ENCODE measurements at regions not wholly inside any gene's neighbourhood (a gene's known extent, or its start where the extent isn't known, plus 50 kb on each side); places are given as distances from the start of the nearest gene placed in this dataset.

DNA sequence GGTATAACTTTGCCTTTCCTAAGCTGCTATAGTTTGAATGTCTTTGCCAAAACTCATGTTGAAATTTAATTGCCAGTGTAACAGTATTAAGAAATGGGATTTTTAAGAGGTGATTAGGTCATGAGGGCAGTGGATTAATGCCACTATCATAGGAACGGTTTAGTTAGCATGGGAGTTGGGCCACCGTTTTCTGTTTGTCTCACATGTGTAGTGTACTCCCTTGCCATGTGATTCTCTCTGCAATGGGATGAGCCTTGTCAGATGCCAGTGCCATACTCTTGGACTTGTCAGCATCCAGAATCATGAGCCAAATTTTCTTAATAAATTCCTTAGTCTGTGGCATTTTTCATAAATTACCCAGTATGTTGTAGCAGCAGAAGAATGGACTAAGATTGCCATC is 388.9 kb upstream of the RGPD4 start:
- WGBS, 2 donors, result 78 to 89% methylated on average over 2 of the region's 2 CpGs
- H3K27ac ChIP-seq, result no peak overlapping the region
- H3K27me3 ChIP-seq, result no peaks in the 10 kb centered on the region
- TF ChIP-seq POLR2A (IDR thresholded peaks at IDR 0.05), result no peak
- no peak for TF ChIP-seq POLR2AphosphoS5 (IDR thresholded peaks at IDR 0.05)
- TF ChIP-seq EP300 (IDR thresholded peaks at IDR 0.05), result no peak
- TF ChIP-seq, protein P1, sequence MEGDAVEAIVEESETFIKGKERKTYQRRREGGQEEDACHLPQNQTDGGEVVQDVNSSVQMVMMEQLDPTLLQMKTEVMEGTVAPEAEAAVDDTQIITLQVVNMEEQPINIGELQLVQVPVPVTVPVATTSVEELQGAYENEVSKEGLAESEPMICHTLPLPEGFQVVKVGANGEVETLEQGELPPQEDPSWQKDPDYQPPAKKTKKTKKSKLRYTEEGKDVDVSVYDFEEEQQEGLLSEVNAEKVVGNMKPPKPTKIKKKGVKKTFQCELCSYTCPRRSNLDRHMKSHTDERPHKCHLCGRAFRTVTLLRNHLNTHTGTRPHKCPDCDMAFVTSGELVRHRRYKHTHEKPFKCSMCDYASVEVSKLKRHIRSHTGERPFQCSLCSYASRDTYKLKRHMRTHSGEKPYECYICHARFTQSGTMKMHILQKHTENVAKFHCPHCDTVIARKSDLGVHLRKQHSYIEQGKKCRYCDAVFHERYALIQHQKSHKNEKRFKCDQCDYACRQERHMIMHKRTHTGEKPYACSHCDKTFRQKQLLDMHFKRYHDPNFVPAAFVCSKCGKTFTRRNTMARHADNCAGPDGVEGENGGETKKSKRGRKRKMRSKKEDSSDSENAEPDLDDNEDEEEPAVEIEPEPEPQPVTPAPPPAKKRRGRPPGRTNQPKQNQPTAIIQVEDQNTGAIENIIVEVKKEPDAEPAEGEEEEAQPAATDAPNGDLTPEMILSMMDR (IDR thresholded peaks at IDR 0.05), result no peak
- no peak for DNase-seq
- no peak for ATAC-seq (ENCODE audit: low FRiP score in 2 of 2)
- no peaks in the 10 kb centered on the region for H3K9me3 ChIP-seq
- H3K4me1 ChIP-seq, result no peaks in the 10 kb centered on the region
- H3K36me3 ChIP-seq, result no peaks in the 10 kb centered on the region
- no peak overlapping the region for H3K4me3 ChIP-seq

GRCh38 chr2:107448160-107448559 is 378.5 kb upstream of the RGPD4 start:
- 82 to 96% methylated on average over 1 of the region's 1 CpG for WGBS, 2 donors
- DNase-seq, result no peak
- no peaks in the 10 kb centered on the region for H3K4me1 ChIP-seq
- no peak overlapping the region for H3K27ac ChIP-seq
- H3K9me3 ChIP-seq, result peaks cover 0 to 7% (median 0%) of the 10 kb centered on the region in 4 donors
- H3K36me3 ChIP-seq, result no peaks in the 10 kb centered on the region
- no peak for ATAC-seq (ENCODE audit: low FRiP score in 2 of 2)
- H3K27me3 ChIP-seq, result no peaks in the 10 kb centered on the region
- TF ChIP-seq POLR2A (IDR thresholded peaks at IDR 0.05) (no peak), EP300 (IDR thresholded peaks at IDR 0.05) (no peak)
- TF ChIP-seq, protein P1 (IDR thresholded peaks at IDR 0.05), result no peak
- H3K4me3 ChIP-seq, result no peak overlapping the region

- no peak for ATAC-seq (ENCODE audit: low FRiP score in 2 of 2)
- no peak for DNase-seq
Observed at GRCh38 chr2:107461301-107461700, 365.4 kb upstream of the RGPD4 start.

DNA sequence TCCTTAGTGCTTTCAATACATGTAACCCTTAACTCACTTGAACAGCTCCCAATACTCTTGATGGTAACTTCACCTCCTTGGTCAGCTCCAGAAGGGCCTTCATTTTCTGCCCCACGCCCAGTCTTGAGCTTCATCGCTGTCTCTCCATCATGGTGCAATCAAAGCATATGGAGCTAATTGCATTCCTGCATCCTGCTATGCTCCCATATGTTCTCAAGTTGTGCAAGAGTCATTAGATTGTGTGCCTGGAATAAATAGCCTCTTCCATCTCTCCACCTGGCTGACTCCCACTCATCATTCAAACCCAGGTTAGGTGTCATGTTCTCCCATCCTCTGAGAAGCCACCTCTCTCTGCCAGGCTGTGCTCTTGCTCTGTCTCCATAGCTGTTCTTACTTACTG is 364.5 kb upstream of the RGPD4 start:
- 97 to 100% methylated on average over 2 of the region's 2 CpGs for WGBS, 2 donors
- H3K4me1 ChIP-seq, result no peaks in the 10 kb centered on the region
- H3K27me3 ChIP-seq, result no peaks in the 10 kb centered on the region
- TF ChIP-seq POLR2AphosphoS5 (IDR thresholded peaks at IDR 0.05) (no peak), POLR2A (IDR thresholded peaks at IDR 0.05) (no peak), EP300 (IDR thresholded peaks at IDR 0.05) (no peak)
- TF ChIP-seq, protein P1 (IDR thresholded peaks at IDR 0.05), result no peak
- no peak overlapping the region for H3K4me3 ChIP-seq
- DNase-seq, result no peak
- H3K27ac ChIP-seq, result no peak overlapping the region
- no peaks in the 10 kb centered on the region for H3K9me3 ChIP-seq
- no peaks in the 10 kb centered on the region for H3K36me3 ChIP-seq
- ATAC-seq (ENCODE audit: low FRiP score in 2 of 2), result no peak

More at GRCh38 chr2:107461301-107461700, 365.4 kb upstream of the RGPD4 start:
- H3K36me3 ChIP-seq, result no peaks in the 10 kb centered on the region
- TF ChIP-seq POLR2A (IDR thresholded peaks at IDR 0.05) (no peak), EP300 (IDR thresholded peaks at IDR 0.05) (no peak), POLR2AphosphoS5 (IDR thresholded peaks at IDR 0.05) (no peak)
- TF ChIP-seq, protein P1 (IDR thresholded peaks at IDR 0.05), result no peak
- H3K4me1 ChIP-seq, result no peaks in the 10 kb centered on the region
- no peaks in the 10 kb centered on the region for H3K27me3 ChIP-seq
- 56 to 58% methylated on average over 4 of the region's 4 CpGs for WGBS, 2 donors
- H3K9me3 ChIP-seq, result no peaks in the 10 kb centered on the region
- no peak overlapping the region for H3K4me3 ChIP-seq
- H3K27ac ChIP-seq, result no peak overlapping the region

DNA sequence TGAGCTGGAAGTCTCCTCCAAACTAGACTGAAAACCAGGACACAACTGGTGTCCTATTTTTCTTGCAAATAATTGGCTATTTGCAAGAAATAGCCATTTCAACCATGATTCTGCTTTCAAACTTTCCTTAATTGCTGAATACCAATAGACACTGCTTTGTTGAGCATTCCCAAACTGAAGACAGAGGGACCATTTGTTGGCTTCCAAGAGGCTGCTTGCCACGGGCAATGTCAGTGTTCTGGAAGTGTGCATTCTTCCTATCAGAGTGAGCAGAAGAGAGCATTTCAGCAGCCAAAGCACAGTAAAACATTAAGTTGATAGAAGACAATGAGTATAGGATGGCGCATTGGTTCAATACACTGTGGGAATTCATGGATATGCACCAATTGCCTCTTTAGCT is 360.5 kb upstream of the RGPD4 start:
- DNase-seq (no peak), ATAC-seq (ENCODE audit: low FRiP score in 2 of 2) (no peak)
- no peaks in the 10 kb centered on the region for H3K9me3 ChIP-seq
- no peaks in the 10 kb centered on the region for H3K27me3 ChIP-seq
- H3K36me3 ChIP-seq, result no peaks in the 10 kb centered on the region
- WGBS, 2 donors, result 80 to 88% methylated on average over 2 of the region's 2 CpGs
- no peaks in the 10 kb centered on the region for H3K4me1 ChIP-seq
- H3K4me3 ChIP-seq, result no peak overlapping the region
- H3K27ac ChIP-seq, result no peak overlapping the region
- no peak for TF ChIP-seq POLR2A (IDR thresholded peaks at IDR 0.05)
- TF ChIP-seq EP300 (IDR thresholded peaks at IDR 0.05), result no peak
- TF ChIP-seq, protein P1 (IDR thresholded peaks at IDR 0.05), result no peak
- no peak for TF ChIP-seq POLR2AphosphoS5 (IDR thresholded peaks at IDR 0.05)

Measured in upper lobe of left lung (tissue), 6 donors.